Ecto neural progenitor cell (in vitro differentiated cells): ENCODE measurements at regions not wholly inside any gene's neighbourhood (a gene's known extent, or its start where the extent isn't known, plus 50 kb on each side); places are given as distances from the start of the nearest gene placed in this dataset.
"Not testable (repeated sequence)": the region's sequence is repeated elsewhere in the genome, so short reads cannot be mapped to it uniquely, and the experiment has no call there.

ENCODE experiments used
- DNase-seq: peaks from one replicate; pipeline ENCODE4 v3.0.0-alpha.2; 2018; ENCODE audit warnings: low spot score

DNA sequence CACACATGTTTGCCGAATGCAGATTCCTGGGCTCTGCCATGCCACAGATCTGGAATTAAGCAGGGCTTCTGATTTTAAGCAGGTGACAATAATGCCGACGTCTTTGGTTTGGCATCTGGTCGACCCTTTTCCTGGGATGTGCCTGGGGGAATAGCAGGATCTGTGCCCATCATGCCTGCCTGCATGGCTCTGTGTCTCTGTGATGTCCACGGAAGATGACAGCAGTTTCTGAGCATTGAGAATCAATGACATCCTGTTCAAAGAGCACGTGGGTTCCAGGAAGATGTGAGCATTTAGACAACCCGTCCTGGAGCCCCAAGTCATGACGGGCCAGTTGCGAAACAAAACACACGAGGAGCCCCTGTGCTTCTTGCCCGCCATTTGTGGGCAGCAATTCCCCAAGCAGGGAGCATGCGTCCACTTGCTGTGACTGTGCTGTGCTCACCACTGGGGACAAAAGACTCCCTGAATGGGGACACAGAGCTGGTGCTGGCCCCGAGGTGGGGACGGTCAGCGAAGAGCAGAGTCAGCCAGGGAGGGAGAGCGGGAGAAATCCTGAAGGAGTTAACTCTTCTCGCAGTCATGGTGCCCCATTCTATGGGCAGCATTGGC lies 110.1 kb downstream of the ERMARD start:
- no peak for DNase-seq

GRCh38 chr6:169859978-169860703 lies 108.7 kb downstream of the ERMARD start:
- DNase-seq: no peak

GRCh38 chr6:169859401-169859977 lies 108.1 kb downstream of the ERMARD start:
- DNase-seq: no peak

- DNase-seq: no peak
Observed at GRCh38 chr6:169858935-169859351, 107.5 kb downstream of the ERMARD start.

DNA sequence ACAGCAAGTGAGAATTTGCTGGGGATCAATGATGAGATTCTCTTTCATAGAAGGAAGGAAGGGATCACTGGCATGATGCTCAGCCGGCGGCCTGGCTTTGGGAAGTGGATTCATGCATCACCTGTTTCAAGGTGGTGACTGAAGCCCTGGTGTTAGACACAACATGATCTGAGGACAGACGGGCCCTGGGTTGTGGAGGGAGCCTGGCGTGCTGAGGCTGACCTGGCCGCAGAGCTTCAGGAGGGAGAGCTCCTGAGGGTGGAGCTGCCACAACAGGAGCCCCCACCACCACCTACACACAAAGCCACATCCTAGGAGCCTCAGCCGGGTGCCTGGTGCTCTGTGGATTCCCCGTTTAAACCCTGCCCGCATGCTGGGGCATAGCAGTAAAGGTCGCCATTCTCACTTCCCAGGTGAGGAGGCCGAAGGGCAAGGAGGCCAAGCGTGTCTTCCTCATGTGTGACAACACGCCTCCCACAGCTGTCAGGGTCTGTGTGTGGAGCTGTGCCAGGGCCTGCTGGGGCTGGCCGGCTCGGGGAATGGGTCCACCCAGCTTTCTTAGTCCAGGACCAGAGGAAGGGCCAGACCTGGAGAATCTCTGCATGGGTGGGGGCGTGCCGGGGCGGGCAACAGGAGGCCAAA lies 107.0 kb downstream of the ERMARD start:
- no peak for DNase-seq

GRCh38 chr6:169857343-169858292 lies 106.2 kb downstream of the ERMARD start:
- no peak for DNase-seq

DNA sequence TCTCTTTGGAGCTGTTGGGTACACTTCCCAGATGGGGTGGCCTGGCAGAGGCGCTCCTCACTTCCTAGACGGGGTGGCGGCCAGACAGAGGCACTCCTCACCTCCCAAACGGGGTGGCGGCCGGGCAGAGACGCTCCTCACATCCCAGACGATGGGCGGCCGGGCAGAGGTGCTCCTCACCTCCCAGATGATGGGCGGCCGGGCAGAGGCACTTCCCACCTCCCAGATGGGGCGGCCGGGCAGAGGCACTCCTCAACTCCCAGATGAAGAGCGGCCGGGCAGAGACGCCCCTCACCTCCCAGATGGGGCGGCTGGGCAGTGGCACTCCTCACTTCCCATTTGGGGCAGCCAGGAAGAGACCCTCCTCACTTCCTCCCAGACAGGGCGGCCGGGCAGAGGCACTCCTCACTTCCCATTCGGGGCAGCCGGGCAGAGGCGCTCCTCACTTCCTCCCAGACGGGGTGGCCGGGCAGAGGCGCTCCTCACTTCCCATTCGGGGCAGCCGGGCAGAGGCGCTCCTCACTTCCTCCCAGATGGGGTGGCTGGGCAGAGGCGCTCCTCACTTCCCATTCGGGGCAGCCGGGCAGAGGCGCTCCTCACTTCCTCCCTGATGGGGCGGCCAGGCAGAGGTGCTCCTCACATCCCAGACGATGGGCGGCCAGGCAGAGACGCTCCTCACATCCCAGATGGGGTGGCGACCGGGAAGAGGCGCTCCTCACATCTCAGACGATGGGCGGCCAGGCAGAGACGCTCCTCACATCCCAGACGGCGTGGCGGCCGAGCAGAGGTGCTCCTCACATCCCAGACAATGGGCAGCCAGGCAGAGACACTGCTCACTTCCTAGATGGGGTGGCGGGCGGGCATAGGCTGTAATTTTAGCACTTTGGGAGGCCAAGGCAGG lies 105.3 kb downstream of the ERMARD start:
- DNase-seq: not testable (repeated sequence)

DNA sequence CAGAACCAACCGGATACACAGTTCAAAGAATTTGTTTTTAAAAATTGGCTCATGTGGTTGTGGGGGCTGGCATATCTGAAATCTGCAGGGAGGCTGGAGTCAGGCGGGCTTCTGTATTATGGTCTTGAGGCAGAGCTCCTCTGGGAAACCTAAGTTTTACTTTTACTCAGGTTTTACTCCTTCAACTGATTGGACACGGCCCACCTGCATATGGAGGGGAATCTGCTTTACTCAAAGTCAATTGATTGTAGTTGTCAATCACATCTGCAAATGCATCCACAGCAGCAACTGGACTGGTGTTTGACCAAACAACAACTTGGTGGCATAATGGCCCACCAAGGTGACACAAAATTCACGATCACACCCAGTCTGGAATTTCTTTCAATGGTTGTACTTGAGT lies 103.4 kb downstream of the ERMARD start:
- no peak for DNase-seq

- no peak for DNase-seq
Observed at GRCh38 chr6:169854083-169854725, 102.8 kb downstream of the ERMARD start.

- no peak for DNase-seq
Observed at GRCh38 chr6:169853196-169854082, 102.0 kb downstream of the ERMARD start.

- peak; percentile 52 for DNase-seq
Observed at GRCh38 chr6:169852504-169853195, 101.2 kb downstream of the ERMARD start.

DNA sequence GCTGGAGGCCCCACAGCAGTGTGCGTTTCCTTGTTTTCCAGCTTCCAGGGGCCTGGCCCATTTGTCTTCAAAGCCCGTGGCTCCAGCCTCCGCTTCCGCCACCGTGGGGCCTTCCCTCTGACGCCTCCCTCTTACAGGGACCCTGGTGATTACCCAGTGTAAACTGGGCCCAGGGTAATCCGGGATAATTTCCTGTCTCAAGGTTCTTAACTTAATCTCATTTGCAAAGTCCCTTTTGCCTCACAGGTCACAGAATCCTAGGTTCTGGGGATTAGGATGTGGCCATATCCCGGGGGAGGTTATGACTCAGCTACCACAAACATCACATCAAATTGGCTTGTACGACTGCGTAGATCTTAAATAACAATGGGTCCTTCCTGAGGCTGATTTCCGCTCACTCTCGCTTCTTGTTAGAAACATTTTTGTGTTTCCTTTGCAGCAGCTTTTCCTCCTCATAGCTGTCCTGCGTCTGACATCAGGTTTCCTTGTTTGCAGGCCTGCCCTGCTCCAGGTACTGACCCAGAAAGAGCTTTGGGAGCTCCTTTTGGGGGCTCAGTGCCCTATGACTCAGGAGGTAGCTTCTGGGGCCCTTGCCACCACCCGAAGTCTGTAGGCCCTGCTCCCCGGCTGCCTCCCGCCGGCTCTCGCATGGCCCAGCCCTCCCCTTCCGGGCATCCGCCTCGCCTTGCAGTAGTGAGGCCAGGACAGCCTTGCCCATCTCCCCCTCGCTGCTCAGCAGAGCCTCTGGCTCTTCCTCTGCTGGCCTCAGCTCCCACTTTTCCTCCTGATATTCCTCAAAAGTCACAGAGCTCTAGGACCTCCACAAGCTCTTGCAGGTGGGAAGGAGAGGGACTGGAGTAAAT lies 100.5 kb downstream of the ERMARD start:
- peak; percentile 63 for DNase-seq

GRCh38 chr6:169850746-169851145 lies 99.3 kb downstream of the ERMARD start:
- DNase-seq: no peak

- DNase-seq: no peak
Observed at GRCh38 chr6:169850154-169850553, 98.7 kb downstream of the ERMARD start.

DNA sequence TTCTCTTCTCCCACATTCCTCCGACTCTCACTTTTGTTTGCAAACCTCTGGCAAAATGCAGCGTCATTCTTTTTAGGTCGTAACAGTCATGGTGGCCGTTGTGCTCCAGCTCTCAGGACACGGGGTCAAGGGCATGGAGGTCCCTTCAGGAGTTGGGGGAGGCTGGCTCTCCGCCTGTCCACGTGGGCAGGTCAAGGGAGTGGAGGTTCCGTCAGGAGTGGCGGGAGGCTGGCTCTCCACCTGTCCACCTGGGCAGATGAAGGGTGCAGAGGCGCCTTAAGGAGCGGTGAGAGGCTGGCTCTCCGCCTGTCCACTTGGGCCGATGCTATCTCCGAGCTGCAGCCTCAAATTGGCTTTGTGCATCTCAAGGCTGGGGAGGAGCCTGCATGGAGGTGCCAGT lies 98.0 kb downstream of the ERMARD start:
- DNase-seq: peak; percentile 23

- no peak for DNase-seq
Observed at GRCh38 chr6:169848946-169849345, 97.5 kb downstream of the ERMARD start.

DNA sequence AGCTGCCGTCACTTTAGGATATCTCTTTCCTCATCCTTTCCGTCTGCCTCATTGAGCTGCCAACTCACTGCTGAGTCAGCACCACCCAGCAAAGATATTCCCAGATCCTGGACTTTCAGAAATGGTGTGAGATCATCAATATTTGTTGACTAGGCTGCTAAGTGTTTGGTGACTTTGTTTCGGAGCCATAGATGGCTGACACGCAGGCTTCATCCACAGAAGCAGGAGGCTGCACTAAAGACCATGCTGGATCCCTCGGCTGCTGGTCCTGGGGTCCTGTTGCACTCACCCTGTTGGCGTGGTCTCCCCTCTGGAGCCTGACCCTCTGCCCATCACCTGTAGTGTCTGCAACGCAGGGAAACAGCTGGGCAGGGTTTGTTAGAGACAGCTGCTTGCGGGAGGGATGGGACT lies 96.5 kb downstream of the ERMARD start:
- no peak for DNase-seq
